Liver (tissue), 3 donors: ENCODE measurements at regions not wholly inside any gene's neighbourhood (a gene's known extent, or its start where the extent isn't known, plus 50 kb on each side); places are given as distances from the start of the nearest gene placed in this dataset.

Source experiments
- GABPA ChIP-seq, 2 donors: IDR thresholded peaks in 1 of 2; conservative IDR thresholded peaks in 1 of 2; 2 replicates each; pipeline ENCODE4 v1.6.1; 2016; ENCODE audit warnings: antibody characterized with exemption in 2 of 2, mild to moderate bottlenecking in 1 of 2, moderate library complexity in 1 of 2
- RAD21 ChIP-seq, 2 donors: IDR thresholded peaks; 2 replicates each; pipeline ENCODE4 v1.6.1; 2016; ENCODE audit warnings: antibody characterized with exemption in 2 of 2, mild to moderate bottlenecking in 2 of 2
- REST ChIP-seq: IDR thresholded peaks from 2 replicates; pipeline ENCODE4 v1.6.1; 2016; ENCODE audit warnings: antibody characterized with exemption, mild to moderate bottlenecking
- TAF1 ChIP-seq: conservative IDR thresholded peaks from 2 replicates; pipeline ENCODE4 v1.6.1; 2016; ENCODE audit warnings: antibody characterized with exemption, mild to moderate bottlenecking
- YY1 ChIP-seq: IDR thresholded peaks from 2 replicates; pipeline ENCODE4 v1.6.1; 2016; ENCODE audit warnings: antibody characterized with exemption, mild to moderate bottlenecking
- TF ChIP-seq, protein P1 (sequence below): fragments of 150-350 bp; IDR thresholded peaks from 2 replicates; pipeline ENCODE4 v1.5.1; 2017; ENCODE audit warnings: improper control_type of control experiment, low read depth, low read length; ENCODE audit not compliant: missing input control
- TF ChIP-seq, protein P2 (sequence below): IDR thresholded peaks from 2 replicates; pipeline ENCODE4 v1.6.1; 2016; ENCODE audit warnings: antibody characterized with exemption
- donor health status: healthy.
- donor health status: healthy.

- TF ChIP-seq, protein P1, sequence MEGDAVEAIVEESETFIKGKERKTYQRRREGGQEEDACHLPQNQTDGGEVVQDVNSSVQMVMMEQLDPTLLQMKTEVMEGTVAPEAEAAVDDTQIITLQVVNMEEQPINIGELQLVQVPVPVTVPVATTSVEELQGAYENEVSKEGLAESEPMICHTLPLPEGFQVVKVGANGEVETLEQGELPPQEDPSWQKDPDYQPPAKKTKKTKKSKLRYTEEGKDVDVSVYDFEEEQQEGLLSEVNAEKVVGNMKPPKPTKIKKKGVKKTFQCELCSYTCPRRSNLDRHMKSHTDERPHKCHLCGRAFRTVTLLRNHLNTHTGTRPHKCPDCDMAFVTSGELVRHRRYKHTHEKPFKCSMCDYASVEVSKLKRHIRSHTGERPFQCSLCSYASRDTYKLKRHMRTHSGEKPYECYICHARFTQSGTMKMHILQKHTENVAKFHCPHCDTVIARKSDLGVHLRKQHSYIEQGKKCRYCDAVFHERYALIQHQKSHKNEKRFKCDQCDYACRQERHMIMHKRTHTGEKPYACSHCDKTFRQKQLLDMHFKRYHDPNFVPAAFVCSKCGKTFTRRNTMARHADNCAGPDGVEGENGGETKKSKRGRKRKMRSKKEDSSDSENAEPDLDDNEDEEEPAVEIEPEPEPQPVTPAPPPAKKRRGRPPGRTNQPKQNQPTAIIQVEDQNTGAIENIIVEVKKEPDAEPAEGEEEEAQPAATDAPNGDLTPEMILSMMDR = no peak
- TF ChIP-seq YY1 = no peak
- TF ChIP-seq RAD21 (IDR thresholded peaks at IDR 0.05) = no peak
- no peak for TF ChIP-seq REST
- TF ChIP-seq, protein P2, sequence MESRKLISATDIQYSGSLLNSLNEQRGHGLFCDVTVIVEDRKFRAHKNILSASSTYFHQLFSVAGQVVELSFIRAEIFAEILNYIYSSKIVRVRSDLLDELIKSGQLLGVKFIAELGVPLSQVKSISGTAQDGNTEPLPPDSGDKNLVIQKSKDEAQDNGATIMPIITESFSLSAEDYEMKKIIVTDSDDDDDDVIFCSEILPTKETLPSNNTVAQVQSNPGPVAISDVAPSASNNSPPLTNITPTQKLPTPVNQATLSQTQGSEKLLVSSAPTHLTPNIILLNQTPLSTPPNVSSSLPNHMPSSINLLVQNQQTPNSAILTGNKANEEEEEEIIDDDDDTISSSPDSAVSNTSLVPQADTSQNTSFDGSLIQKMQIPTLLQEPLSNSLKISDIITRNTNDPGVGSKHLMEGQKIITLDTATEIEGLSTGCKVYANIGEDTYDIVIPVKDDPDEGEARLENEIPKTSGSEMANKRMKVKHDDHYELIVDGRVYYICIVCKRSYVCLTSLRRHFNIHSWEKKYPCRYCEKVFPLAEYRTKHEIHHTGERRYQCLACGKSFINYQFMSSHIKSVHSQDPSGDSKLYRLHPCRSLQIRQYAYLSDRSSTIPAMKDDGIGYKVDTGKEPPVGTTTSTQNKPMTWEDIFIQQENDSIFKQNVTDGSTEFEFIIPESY = no peak
- no peak for TF ChIP-seq TAF1
- TF ChIP-seq GABPA (IDR thresholded peaks at IDR 0.05 in 1 of 2, conservative IDR thresholded peaks at IDR 0.05 in 1 of 2) = no peak
Observed at GRCh38 chr4:30865691-30866090, 145.5 kb downstream of the PCDH7 start.
